Stimulated activated CD4-positive, alpha-beta T cell treated with anti-CD3 and anti-CD28 coated beads, TNF-alpha, amount 100 ng/mL, for 1 hour (primary cell): ENCODE measurements at regions not wholly inside any gene's neighbourhood (a gene's known extent, or its start where the extent isn't known, plus 50 kb on each side); places are given as distances from the start of the nearest gene placed in this dataset.
"Not testable (repeated sequence)": the region's sequence is repeated elsewhere in the genome, so short reads cannot be mapped to it uniquely, and the experiment has no call there.

Experiments used
- DNase-seq, 3 donors: peaks; one replicate each; pipeline ENCODE4 v3.0.0-alpha.2; 2020; ENCODE audit warnings: low read depth in 3 of 3, low spot score in 1 of 3

DNA sequence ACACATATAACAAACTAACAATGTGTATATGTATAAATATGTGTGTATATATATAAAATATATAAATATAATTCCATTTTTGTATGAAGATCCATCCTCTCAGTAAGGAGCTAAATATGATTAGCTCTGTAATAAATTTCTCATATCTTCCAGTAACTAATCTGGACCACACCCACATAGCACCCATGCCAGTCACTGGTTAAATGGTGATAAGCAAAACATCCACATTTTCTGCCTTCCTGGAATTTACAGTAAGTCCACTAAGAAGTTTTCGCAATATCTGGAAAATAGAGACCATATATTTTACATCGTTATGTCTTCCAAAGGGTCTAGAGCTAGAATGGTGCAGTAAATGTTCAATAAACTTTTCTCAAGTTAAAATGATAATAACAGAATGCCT, 151.5 kb upstream of the STMND1 start:
- DNase-seq, result no peak

DNA sequence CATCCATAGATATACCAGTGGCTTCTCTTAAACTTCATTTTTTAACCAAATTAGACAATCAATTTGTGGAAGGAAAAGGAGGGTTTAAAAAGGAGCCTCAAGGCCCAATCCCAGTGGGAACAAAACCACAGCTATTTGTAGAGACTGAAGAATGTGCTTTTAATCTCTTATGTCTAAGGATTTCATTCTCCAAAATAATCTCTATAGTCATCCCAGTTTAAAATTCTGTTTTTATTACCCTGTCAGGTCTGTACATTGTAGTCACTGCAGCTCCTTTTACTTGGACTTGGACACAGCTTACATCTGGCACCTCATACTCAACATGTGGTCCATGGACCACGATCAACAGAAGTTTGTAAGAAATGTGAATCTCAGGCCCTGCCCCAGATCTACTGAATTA, 152.1 kb upstream of the STMND1 start:
- DNase-seq, result no peak

- DNase-seq, result no peak
These were observed 153.5 kb upstream of the STMND1 start for GRCh38 chr6:16948396-16948795.

GRCh38 chr6:16947375-16948015, 154.4 kb upstream of the STMND1 start:
- no peak for DNase-seq

- no peak for DNase-seq
These were observed 157.3 kb upstream of the STMND1 start for GRCh38 chr6:16944596-16944995.

- DNase-seq, result no peak
These were observed 162.0 kb upstream of the STMND1 start for GRCh38 chr6:16939839-16940238.

DNA sequence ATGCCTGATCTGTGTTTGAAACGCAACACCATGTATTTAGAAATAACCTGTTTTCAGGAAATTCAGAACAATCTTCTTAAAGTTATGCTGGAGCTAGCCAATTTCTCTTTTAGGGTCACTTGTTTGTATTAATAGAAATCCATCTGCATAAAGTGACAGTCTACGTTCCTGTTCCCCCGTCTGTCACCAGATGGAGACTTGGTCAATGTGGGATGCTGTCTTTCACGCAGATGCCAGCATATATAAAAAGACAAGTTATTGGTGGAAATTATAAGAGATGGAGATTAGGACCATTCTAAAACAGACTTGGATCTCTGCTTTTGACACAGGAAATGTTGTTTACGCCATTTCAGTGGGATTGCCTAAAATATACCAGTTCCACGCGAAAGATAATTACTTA, 162.5 kb upstream of the STMND1 start:
- DNase-seq, result no peak

DNA sequence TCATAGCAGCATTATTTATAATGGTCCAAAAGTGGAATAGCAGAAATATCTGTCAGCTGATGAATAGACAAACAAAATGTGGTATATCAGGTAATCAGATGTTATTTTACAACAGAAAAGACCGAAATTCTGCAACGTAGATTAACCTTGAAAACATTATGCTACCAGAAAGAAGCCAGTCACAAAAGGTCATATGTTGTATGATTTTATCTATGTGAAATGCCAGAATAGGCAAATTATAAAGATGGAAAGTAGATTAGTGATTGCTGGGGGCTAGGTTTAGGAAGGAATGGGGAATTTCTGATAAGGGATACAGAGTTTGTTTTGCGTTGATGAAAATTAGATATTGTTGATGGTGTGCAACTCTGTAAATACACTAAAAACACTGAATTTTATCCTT, 165.0 kb upstream of the STMND1 start:
- no peak for DNase-seq

DNA sequence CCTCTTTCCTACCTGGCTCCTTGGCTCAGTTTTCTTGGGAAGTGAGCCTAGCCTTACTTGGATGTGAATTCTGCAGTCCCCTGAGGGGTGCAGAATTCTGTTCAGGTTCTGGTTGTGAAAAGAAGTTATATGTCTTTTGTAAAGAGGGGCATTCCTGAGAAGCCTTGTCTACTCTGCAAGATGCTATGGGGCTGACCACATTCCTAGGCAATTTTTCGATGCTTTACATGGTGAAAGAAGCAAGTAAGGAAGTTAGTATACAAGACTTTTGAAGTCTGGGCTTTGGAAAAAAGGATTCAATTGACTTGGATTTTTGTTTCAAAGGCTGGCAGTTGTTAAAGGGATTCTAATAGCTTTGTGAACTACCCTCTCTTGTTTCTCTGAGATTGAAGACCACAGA, 167.9 kb upstream of the STMND1 start:
- no peak for DNase-seq

- no peak for DNase-seq
These were observed 168.3 kb upstream of the STMND1 start for GRCh38 chr6:16933532-16933931.

DNA sequence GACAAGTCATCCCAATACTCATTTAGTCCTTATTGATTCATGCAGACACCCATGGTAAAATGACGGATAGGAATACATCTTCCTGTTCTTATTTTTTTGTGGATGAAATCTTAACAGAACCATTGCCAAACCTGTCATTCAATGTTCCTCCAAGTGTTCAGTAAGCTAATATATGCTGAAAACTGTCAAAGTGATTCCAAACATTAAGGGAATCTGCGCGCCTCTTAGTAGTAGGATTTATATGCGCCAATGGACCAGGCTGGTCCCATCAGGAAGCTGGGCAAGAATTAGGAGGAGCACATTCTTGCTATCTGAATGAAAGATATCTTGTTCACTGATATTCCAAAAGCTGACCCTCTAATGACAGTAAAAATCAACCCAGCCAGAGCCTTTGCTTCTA, 168.9 kb upstream of the STMND1 start:
- no peak for DNase-seq

DNA sequence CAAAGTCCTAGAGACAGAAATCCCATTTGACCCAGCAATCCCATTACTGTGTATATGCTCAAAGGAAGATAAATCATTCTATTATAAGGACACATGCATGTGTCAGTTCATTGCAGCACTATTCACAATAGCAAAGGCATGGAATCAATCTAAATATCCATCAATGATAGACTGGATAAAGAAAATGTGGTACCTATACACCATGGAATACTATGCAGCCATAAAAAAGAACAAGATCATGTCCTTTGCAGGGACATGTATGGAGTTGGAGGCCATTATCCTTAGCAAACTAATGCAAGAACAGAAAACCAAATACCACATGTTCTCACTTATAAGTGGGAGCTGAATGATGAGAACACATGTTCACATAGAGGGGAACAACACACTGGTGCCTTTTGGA, 169.8 kb upstream of the ATXN1 start:
- not testable (repeated sequence) for DNase-seq

GRCh38 chr6:16930432-16930831, 169.2 kb upstream of the ATXN1 start:
- no peak for DNase-seq

- no peak for DNase-seq
These were observed 168.5 kb upstream of the ATXN1 start for GRCh38 chr6:16929809-16930208.

GRCh38 chr6:16928387-16928786, 167.1 kb upstream of the ATXN1 start:
- no peak for DNase-seq

DNA sequence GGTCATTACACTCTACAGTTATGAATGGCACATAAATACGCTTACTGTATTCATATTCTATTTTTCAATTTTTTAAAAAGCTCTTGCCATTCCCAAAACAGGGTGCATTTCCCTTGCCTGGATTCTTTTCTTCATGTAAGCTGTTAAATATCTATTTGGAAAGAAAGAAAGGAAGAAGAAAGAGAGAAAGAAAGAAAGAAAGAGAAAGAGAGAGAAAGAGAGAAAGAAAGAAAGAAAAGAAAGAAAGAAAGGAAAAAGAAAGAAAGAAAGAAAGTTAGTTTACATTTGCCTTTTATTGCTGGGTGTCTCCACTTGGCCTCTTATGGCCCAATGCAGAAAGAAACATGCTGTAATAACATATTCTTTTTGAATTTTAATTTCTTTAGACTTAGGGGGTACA, 165.9 kb upstream of the ATXN1 start:
- DNase-seq, result no peak

DNA sequence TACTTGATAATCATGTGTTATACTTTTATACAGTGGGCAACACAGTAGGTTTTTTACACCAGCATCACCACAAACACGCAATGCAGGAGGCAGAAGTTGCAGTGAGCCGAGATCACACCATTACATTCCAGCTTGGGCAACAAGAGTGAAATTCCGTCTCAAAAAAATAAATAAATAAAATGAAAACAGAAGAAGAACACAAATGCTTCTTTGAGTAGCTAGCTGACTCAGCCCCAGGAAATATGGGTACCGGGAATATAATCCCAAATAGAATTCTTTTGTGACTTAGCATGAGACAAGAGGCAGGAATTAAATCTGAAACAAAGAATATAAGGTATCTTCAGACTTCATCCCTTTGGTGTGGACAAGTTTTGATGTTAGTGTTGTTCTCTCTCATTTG, 164.2 kb upstream of the ATXN1 start:
- no peak for DNase-seq

- DNase-seq, result no peak
These were observed 161.0 kb upstream of the ATXN1 start for GRCh38 chr6:16922282-16922681.

- no peak for DNase-seq
These were observed 160.3 kb upstream of the ATXN1 start for GRCh38 chr6:16921399-16922110.

GRCh38 chr6:16918586-16918985, 157.3 kb upstream of the ATXN1 start:
- DNase-seq, result no peak

GRCh38 chr6:16914184-16914583, 152.9 kb upstream of the ATXN1 start:
- no peak for DNase-seq

- DNase-seq, result no peak
These were observed 151.5 kb upstream of the ATXN1 start for GRCh38 chr6:16912756-16913155.

- no peak for DNase-seq
These were observed 149.8 kb upstream of the ATXN1 start for GRCh38 chr6:16911088-16911487.
